Muscle of back (tissue), 3 donors: ENCODE measurements at regions not wholly inside any gene's neighbourhood (a gene's known extent, or its start where the extent isn't known, plus 50 kb on each side); places are given as distances from the start of the nearest gene placed in this dataset.
"Not testable (repeated sequence)": the region's sequence is repeated elsewhere in the genome, so short reads cannot be mapped to it uniquely, and the experiment has no call there.

ENCODE experiments used
- DNase-seq, 3 donors: peaks; one replicate each; pipeline versions ENCODE4 v3.0.0 to v3.0.0-alpha.2; 2013

DNA sequence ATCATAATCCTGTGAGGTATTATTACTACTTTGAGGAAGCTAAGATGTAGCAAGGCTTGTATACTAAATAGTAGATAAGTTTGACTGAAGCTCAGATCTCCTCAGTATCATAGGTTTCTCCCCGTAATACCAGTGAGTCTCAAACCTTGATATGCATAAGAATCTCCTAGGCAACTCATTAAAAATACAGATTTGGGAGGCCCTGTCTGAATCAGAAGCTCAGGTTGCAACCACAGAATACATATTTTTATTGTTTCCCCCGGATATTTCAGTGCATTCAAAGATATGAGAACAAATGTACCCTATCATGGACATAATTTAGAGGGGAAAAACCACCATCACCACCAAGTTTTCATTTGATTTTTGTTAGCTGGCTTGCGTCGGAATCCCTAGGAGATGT is 242.1 kb upstream of the C2CD4B start:
- no peak for DNase-seq

DNA sequence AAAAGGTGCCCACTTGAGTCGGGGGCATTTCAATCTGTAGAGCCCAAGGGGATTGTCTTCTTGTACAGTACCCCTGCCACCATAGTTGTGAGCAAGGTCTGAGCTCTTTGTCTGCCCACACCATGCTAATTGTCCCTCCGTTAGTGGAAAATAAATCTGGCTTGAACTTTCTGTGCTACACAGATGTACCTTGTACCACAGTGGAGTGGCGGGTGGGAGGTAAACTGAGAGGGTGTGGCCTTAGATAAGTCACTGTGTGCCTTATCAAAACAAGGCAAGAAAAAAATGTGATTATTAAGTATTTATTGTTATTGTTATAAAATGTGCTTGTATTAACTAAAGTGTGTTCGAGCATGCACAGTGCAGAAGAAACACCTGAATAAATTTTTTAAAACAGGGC is 242.9 kb upstream of the C2CD4B start:
- DNase-seq: no peak

DNA sequence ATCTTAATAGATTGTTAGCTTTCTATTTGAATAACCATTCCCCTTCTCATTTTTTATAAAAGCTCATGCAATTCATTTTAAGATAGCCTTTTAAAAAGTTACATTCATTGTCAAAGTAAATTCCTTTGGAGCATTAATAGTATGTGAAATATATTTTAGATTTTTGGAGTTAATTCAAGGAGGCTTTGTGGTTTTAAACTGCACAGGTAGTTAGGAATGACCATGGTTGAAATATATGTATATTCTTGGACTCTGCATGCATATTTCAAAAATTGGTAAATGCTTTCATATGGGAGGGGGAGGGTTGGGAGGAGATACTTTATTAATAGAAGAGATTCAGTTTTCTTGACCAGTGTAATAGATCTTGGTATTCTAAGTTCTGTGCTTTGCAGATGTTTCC is 244.4 kb upstream of the C2CD4B start:
- no peak for DNase-seq

DNA sequence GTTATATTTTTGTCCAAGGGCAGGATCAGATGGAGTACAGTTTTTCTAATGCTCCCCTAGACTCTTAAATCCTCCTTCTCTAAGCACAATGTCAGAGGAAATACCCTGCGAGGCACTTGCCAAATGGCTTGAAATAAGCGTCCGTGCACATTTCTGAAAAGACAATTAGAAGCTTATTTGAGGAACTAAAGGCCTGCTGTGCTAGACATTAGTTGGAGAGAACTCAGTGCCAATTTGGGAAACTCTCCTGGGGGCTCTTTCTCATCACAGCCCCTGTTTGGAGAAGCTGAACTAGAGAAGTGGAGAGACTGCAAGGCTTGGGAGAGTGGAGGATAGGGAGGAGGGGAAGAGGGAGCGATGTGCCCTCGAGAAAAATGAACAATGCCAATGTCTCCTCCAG is 247.6 kb upstream of the C2CD4B start:
- DNase-seq: peak in 2 of 3 donors; percentile 40 to 69

DNA sequence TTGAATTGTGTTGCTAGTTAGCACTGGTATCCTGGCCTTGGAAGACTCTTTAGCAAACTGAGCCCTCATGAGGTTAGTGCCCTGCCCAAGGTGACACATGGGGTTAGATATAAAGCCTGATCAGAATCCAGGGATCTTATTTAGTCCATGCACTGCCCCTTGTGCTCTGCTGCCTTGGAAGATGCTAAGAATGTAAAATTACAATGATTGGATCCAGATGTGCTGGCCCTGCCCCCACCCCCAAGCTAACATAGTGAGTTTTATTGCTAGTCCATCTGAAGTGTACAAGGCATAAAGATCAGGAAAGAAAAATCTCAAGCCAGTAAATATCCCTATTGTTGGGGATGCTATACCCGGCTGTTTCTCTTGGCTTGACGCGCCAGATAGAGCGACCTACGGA is 248.1 kb upstream of the C2CD4B start:
- DNase-seq: peak in 2 of 3 donors; percentile 76 to 89

DNA sequence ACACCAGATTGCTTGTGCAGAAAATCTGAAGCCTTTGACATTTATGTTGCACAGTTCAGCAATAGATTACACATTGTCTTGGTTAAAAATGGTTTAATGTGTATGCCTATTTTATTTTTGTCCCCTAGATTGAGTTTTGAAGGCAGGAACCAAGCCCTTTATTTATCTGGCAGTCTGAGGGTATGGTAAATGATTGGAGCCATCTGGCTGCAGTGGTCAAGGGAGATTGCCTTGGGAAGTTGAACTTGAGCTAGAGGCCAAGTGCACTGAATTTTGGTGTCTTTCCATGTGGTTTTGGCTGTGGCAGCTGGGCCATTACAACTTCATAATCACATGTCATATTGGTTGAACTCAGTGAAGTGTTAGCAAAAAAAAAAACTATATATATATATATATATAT is 248.7 kb upstream of the C2CD4B start:
- no peak for DNase-seq

DNA sequence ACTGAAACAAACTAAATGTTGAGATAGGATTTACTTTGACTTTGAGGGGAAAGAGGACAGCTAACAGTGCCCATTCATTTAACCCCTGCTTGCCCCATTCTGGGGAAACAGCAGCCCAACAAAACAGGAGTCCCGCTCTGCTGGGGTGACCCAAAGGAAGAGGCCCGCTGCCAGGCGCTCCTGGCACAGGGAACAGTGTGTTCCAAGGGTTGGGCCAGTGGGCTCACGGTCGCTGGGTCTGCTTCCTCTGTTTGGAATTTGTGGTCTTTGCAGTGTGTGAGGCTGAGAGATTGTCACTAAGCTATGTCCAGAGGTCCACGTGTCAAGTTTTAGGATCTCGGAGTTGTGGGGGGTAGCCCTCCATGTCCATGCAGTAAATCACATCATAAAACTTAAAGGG is 250.4 kb upstream of the C2CD4B start:
- DNase-seq: no peak

DNA sequence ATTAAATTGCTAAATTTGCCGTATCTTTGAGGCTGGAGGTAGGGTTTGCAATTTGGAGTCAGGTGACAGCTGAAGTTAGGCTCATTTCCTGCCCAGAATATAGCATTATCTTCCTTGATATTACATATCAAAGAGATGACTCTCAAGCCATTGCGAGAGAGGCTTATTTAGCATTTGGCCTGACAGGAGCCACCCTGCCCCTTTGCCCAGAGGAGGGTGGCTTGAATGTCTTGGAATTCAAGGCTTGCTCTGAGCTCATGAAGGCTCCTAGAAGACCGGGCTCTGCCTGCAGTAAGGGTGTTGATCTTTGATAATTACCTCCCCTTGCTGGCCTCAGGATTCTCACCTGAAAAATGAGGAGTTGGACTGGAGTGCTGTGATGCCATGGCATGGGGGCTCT is 251.4 kb upstream of the C2CD4B start:
- no peak for DNase-seq

DNA sequence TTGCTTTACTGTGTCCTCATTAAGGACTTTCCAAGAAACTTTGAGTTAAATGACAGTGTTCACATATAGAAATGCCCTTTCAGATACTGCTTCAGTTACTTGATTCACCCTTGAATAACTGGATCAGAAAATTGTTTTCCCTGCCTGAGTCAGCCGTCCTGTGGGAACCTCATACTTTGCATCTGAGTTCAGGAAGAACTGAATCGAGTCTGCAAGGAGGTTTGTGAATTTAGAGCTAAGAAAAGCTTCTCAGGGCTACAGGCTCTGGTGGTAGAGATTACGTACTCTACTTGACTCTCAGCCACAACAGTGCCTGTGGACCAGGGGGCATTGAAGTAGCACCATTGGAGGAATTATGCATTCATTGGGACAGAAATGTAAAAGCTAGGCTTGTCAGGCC is 252.4 kb upstream of the C2CD4B start:
- no peak for DNase-seq

DNA sequence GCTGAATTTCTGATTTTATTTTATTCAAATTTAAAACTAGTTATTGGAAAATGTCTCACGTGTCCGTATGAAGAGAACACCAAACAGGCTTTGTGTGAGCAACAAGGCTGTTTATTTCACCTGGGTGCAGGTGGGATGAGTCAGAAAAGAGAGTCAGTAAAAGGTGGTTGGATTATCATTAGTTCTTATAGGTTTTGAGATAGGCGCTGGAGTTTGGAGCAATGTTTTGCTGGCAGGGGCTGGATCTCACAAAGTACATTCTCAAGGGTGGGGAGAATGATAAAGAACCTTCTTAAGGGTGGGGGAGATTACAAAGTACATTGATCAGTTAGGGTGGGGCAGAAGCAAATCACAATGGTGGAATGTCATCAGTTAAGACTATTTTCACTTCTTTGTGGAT is 253.4 kb upstream of the C2CD4B start:
- DNase-seq: not testable (repeated sequence)

DNA sequence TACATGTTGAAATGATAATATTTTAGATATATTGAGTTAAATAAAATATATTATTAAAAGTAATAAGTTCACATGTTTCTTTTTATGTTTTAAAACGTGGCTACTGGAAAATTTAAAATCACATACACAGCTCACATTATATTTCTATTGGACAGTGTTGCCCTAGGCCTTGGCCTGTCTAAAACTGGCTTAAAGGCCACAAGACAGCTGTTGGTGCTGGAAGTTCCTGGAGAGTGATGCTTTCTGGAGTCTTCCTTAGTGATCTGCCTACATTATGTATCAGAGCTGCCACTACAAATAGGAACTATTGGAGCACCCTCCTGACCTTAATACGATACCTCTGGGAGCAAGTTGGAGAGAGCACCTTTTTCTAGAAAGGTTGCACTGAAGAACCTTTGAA is 254.1 kb upstream of the C2CD4B start:
- no peak for DNase-seq

DNA sequence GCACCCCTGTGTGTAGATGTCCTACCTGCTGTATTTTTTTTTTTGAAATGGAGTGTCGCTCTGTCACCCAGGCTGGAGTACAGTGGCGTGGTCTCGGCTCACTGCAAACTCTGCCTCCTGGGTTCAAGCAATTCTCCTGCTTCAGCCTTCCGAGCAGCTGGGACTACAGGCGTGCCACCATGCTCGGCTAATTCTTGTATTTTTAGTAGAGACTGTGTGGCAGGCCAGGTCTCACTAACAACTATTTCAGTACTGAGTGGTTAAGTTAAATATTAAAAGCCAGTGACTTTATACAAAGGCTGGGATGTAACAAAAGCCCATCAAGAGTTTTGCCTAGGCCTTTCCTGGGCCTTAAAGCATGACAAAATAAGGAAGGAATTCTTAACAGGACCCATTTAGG is 255.3 kb upstream of the C2CD4B start:
- not testable (repeated sequence) for DNase-seq

DNA sequence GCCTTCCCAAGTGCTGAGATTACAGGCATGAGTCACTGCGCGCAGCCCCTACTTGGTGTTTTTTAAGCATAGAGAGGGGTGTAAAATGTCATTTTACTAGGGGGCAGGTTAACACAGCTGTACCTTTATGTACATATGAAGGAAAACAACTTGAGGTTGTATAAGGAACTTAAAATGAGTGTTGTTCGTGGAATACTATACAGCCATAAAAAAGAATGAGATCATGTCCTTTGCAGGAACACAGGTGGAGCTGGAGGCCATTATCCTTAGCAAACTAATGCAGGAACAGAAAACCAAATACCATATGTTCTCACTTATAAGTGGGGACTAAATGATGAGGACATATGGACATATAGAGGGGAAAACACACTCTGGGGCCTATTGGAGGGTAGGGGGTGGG is 256.2 kb upstream of the C2CD4B start:
- no peak for DNase-seq

DNA sequence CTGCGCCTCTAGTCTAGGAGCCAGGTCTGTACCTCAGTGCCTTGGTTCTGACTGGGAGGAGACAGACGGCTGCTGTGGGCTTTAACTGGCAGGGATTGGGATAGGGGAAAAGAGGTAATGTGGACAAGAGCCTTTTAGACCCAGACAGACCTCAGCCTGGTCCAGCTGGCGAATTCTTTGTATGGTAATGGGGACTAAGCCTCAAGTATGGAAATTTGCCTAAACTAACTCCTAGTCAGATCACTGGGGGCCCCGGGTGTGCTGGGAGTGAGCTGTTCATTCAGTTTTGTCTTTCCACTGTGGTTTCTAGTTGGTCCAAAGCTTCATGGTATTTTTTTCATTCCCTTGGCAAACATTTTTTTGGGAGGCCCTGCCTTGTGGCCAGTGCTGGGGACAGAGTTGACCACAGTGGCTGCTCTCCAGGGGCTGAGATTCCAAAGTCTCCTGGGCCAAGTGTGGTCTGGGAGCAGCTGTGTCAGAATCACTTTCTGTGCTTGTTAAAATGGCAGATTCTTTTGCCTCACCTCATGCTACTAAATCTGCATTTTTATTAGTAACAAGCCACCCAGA is 261.4 kb upstream of the C2CD4B start:
- DNase-seq: no peak

DNA sequence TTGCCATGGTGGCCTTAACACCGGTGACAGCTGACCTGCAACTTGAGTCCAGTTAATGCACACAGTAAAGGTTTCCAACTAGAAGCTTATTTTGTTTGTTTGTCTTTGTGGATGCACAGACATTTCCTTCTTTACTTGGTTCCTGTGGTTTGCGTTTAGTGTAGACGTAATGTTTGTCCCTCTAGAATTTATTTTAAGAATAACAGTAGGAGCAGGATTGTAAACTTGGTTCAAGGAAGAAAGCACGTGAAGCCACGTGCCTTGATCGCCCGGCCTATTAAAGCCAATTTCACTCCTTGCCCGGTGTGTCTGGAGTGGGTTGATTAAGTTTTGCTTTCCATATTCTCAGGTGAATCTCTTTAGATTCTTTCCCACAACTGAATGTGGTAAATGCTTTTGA is 263.2 kb upstream of the C2CD4B start:
- DNase-seq: no peak

DNA sequence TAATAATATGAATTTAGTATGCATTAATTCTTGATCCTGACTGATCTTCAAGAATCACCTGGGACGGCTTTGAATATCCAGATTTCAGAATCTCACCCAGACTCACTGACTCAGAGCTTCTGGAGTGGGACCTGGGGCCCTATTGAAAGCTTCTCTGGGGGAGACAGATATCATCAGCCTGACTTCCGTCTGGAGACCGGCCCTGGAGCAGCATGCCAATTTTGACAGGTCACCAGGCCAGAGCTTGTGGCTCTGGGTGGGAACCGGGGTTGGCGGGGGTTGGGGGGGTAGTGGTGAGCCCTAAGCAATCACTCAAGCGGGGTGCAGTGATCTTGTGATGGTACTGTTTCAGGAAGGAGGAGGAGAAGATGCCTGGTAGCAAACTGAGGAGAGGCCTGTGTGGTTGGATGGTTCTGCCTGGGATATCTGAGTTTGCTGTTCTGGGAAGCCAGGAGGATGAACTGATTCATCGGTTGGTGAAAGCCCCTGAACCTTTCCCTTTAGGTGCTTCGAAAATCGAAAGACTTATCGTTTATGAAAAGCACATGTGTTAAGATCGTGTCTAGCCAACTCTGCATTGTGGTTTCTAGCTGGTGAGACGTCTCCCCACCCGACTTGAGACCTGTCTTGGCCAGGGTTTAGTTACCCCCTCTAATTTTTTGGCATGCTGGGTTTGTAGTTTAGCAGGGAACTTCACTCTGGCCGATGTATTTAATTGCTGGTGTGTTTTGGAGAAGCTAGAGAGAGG is 263.9 kb upstream of the C2CD4B start:
- no peak for DNase-seq

DNA sequence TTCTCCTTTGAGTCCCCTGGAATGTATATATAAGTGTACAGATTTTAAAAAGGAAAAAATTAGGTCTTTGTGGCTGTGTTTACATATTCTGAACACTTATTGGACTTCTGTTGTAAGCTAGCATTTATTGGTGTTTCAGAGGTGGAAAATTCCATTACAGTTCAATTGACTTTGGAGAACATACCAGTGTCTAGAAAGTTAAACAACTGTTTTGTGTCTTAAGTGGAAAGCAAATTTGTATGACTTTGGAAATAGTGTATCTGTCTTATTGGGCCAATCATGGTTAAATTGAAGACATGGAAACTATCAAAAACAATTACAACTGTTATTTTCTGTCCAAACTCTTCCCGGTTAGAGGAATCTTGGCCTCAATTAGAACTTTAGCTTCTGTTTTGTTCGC is 265.0 kb upstream of the C2CD4B start:
- no peak for DNase-seq

DNA sequence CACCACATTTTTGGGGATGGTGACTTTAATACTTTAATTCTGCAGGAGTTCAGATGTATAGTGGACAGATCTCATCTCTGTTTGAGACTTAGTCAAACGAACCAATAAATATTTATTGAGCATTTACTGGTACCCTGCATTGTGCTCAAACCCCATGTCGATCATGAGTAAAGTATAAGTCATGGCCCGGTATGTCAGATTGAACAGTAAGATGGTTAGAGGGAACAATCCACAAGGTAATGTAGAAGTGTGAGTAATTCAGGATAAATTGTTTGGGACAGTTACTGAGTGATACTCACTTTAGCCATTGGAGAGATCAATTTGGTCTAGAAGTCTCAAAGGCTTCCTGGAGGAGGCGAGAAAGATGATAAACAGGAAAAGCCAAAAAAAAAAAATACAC is 265.5 kb upstream of the C2CD4B start:
- no peak for DNase-seq

DNA sequence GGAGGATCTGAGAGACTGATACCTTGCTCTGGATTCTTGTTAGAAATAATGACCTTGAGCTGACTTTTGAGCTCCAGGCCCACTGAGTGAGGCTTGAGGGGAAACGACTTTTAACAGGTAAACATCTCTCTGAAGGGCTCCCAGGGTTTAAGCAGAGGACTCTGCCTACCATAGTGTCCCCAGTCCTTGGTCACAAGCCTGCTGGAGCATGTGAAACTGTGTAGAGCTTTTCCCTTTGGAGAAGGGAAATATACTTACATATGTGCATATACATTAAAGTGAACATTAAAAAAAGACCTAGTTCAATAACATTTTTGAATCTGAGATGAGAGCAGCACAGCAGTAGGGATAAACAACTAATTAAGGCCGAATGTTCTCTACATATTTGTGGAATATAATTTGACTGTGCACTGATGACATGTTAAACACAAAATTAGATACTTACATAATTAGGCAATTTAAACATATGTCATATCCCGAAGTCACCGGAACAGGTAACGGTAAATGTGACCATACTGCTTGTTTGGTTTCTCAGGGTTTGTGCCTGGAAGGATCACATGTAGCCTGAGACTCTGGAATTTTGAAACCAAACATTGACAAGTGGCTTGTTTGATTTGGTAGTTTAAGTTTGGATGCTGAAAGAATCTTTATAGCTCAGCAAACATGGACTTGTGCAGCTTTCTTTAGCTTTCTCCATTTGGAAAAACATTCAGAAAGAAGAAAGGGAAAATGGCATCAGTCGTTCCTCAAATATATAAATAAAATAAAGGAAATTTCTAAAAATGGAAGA is 266.1 kb upstream of the C2CD4B start:
- DNase-seq: no peak

DNA sequence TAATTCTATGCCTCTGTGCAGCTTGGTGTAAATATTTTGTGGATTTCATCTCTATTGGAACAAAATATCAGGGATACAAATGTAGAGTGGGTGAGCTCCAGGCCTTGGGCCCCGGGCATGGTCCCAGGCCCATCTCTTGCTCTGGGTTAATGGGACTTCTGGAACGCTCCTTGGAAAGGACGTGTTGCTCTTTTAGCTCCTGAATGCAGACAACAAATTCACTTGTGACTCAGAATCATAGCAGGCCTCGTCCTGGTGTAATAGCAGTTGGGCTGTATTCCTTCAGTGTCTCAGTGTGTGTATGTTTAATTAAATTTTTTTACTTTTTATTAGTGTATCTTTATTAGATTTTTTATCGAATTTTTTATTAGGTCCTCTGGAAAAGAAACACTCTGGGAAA is 266.7 kb upstream of the C2CD4B start:
- no peak for DNase-seq

DNA sequence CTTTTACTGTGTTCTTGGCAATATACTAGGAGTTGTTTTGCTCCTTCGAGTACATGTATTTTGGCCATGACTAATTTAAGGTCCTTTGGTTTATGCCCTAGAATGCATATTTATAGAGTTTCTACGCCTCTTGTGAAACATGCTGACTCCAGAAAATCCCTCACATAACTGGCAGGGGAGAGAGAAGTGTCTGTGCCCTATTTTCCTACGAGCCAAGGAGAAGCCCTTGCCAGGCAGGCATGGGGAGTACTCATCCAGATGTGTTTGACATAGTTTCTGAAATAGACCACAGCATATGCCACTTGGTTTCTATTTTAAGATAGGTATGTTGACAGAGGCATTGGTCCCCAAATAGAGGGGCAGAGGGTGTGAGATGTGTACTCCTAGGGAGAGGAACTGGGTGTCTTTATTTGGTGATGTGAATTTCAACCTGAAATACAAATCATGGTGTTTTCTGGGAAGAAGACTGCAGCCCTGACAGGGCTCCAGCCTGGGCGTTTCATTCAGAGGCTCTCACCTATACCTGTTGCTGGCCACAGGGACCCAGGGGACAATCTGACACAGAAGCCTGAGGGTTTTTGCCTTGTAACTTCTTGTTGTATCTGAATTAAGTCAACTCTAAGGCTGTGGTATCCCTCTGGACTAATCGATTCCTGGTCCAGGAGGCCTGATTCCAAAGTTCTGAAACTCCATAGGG is 267.8 kb upstream of the C2CD4B start:
- DNase-seq: no peak

DNA sequence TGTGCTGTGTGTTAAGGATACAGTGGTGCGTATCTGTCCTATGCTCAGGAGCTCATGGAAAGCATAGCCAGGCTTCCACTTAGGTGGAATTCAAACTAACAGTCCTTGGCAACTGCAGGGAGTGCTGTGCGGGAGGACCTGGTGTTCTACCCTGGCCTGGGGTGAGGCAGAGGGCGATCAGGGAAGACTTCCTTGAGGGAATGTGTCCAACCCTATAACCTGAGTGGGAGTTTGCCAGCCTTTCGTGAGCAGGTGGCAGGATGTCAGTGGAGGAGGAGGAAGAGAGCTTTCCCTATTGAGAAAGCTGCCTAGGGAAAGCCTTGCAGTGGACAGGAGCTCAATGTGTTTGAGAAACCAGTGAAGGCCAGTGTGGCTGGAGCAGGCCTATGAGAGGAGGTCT is 271.1 kb upstream of the C2CD4B start:
- DNase-seq: no peak

DNA sequence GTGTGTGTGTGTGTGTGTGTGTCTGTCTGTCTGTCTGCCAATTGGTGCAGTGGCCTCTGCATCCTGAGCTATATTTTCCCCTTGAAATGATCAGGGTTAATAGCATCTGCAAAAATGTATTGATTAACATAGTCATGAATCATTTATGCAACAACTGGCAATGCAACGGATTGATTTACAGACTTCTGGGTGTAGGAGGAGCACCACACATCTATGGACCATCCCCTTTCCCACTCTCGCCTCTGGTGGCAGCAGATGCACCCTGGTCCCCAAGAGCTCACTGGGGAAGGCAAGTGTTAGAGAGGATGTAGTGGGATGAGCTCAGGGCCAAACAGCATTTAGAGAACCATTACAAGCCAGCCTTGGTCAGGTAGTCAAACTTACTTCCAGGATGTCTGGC is 272.7 kb upstream of the C2CD4B start:
- DNase-seq: no peak
